OCI-M2 (cell line): ENCODE measurements at regions not wholly inside any gene's neighbourhood (a gene's known extent, or its start where the extent isn't known, plus 50 kb on each side); places are given as distances from the start of the nearest gene placed in this dataset.
"Not testable (repeated sequence)": the region's sequence is repeated elsewhere in the genome, so short reads cannot be mapped to it uniquely, and the experiment has no call there.

ENCODE experiments used
- DNase-seq: peaks from one replicate; lab custom pipeline; 2025; ENCODE audit not compliant: unreplicated experiment; lab: John Stamatoyannopoulos, UW

DNA sequence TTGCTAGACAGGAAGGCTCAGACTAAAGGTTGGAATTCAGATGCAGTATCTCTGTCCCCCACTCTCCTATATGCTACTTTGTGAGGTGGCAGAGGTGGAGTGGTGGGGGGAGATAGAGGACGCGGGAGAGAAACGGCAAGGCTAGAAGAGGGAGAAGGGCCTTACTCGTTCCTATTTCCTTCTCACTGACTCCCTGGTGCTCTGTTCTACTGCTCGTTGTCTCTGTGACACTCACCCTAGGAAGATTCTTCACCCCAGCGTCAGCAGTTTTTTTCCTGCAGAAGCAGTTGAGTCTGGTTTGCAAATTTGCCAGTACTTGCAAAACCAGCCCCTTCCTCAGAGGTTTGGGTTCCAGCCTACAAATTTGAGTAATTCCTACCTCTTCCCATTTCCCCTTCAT, 801.1 kb upstream of the SLC35B3 start:
- no peak for DNase-seq

DNA sequence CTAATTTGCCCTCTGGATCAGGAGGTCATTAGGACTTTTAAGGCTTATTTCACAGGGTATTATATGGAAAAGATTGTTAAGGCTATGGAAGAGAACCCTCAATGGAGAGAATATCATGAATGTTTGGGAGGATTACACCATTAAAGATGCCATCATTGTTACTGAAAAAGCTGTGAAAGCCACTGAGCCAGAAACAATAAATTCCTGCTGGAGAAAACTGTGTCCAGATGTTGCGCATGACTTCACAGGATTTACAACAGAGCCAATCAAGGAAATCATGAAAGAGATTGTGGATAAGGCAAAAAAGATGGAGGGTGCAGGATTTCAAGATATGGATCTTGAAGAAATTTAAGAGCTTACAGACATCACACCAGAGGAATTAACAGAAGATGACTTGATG, 798.3 kb upstream of the SLC35B3 start:
- no peak for DNase-seq

DNA sequence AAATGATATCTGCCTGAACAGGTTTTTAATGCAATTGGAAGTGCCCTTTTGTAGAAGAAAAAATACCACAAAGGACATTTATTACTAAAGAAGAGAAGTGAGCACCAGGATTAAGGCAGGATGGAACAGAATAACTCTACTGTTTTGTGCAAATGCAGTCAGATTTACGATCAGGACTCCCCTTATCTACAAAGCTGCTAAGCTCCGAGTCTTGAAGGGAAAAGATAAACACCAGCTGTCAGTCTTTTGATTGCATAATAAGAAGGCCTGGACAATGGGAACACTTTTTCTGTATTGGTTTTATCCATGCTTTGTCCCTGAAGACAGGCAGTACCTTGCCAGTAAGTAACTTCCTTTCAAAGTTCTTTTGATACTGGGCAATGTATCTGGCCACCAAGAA, 797.9 kb upstream of the SLC35B3 start:
- DNase-seq: no peak

DNA sequence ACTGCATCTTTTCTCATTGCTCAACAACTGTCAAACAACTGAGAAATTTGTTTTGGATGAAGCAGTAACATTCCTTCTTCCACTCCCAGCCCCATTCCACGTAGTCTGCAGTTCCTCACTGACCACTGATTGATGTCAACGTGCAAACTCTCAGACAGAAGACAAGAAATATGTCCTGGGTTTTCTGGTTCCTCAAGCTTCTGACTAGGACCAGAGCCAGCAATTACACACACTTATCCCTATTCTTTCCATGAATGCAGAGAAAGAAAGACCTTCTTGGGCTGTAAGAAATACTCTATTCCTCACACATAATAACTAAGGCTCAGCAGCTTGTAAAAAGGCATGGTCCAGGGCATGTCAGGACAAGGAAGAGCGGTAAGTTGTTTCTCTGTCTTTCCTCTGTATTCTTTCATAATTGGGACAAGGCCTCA, 790.1 kb upstream of the SLC35B3 start:
- DNase-seq: no peak

DNA sequence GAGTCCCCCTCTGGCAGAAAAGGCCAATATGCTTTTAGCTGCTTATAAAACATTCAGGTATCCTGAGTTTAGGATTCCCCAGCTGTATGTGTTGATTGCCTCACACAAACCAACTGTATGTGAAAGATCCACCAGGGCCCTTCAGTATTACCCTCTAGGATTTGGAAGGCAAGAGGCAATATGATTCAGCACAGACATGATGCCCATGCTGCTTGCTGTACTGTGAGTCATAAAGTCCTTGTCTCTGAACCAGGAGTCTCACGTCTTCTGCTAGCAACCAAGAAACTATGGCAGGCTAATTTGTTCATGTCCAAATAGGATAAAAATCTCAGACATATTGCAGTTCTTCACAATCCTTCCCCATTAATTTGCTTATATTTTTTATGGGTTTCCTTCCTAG, 789.2 kb upstream of the SLC35B3 start:
- no peak for DNase-seq

DNA sequence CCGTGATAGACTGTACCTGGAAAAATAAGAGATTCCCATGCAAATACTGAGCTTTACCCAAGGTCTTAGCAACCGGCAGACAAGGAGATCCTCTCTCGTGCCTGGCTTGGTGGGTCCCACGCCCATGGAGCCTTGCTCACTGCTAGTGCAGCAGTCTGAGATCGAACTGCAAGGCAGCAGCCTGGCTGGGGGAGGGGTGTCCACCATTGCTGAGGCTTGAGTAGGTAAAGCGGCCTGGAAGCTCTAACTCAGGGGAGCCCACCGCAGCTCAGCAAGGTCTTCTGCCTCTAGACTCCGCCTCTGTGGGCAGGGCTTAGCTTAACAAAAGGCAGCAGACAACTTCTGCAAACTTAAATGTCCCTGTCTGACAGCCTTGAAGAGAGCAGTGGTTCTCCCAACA, 778.4 kb upstream of the SLC35B3 start:
- not testable (repeated sequence) for DNase-seq

DNA sequence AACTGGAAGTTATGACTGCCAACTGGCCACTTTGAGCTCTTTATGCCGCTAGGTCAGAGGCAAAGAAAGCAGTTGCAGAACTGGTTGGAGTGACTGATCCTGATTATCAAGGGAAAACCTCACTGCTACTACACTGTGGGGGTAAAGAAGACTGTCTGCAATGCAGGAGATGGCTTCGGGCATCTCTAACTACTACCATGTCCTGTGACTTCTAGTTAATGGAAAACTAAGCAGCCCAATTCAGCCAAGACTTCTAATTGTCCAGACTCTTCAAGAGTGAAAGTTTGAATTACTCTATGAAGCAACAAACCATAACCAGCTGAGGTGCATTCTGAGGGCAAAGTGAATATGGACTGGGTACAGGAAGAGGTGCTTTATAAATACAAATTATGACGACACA, 773.6 kb upstream of the SLC35B3 start:
- DNase-seq: no peak

DNA sequence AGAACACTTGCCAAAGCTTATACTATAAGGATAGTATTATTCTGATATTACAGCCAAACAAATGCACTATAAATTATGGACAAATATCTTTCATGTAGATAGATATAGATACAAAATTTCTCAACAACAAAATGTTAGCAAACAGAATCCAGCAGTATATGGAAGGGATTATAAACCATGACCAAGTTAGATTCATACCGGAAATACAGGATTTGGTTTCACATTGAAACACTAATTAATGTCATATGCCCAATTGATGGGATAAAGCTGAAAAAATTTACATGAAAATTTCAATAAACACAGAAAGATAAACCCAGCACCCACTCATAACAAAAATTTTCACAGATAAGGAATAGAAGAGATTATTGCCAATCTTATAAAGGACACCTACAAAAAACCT, 770.3 kb upstream of the SLC35B3 start:
- DNase-seq: no peak

DNA sequence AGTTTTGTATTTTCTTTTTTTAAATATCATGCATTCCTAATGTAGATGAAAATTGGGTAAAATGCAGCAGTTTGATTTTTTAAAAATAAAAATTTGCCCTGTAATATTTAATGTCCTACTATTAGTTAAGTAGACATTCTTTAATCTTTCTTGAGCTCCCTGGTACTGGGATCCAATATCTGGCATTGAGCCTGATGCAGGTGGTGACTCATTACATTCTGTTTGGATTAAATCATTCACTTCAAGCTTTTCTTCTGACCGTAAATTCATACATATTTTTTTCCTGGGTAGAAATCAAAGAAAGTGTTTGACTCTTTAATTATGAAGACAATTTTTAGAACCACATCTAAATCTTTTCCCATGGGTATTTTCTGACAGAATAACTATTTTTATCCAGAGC, 768.8 kb upstream of the SLC35B3 start:
- no peak for DNase-seq

DNA sequence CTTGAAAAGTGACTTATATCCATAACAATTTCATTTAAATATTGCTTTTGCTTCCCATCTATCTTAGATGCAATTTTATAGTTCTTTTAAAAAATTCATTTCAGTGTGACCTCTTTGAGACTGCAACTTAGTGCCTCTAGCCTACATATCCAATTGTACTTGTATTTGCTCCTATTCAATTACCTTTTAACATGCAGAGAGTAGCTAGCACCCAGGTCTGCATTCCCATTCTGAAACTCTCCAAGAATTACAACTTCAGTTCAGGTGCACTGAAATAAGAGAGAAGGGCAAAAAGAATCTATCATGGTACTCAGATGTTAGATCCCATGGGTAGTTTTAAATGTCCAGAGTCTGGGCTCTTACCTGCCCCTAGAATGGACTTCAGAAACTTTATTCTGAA, 765.4 kb upstream of the SLC35B3 start:
- DNase-seq: no peak

DNA sequence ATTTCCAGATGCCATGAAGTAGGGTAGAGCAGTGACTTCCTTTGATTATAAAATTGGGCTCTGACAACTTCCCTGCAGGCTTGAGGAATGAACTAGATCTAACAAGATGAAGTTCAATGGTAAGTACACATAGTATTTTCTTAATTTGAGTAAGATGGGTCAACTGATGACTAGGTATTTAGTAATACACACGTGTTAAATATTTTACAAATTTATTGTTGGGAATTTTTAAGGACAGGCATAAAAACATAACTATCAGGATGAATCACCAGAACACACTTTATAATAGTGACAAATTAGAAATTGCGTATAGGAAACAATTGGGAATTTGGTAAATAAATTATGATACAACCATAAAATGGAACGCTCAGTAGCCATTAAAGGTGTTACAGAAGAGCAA, 762.4 kb upstream of the SLC35B3 start:
- no peak for DNase-seq

DNA sequence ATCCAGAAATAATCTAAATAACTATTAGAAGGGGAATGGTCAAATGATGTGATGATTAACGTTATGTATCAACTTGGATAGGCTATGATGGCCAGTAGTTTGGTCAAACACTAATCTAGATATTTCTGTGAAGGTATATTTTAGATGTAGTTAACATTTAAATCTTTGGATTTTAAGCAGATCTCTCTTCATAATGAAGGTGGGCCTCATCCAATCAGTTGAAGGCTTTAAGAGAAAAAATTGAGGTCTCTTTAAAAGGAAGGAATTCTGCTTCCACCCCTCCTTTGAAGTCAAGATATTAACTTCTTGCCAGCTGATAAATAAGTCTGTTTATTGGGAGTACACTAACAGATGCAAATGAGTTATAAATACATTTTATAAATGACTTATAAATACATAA, 760.0 kb upstream of the SLC35B3 start:
- DNase-seq: no peak

DNA sequence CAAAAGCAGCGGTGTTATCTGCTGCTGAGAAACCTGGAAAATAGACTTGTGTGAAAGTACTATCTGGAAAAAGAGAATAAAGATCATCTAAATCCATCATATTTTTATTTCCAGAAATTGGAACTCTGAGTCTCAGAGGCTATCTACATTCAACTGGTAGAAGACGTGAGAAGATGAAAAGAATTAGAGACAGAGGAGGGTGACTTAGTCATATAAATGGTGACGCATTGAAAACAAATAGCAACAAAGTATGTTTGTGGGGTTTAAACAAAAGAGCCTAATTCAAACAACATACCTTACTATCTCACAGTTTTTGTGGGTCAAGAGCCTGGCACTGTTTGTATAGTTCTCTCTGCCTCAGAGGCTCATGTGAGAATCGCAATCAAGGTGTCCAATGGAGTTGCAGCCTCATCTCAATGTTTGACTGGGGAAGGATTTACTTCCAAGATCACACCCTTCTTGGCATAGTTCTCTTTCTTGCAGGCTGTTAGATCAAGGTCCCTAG, 757.1 kb upstream of the SLC35B3 start:
- DNase-seq: no peak

DNA sequence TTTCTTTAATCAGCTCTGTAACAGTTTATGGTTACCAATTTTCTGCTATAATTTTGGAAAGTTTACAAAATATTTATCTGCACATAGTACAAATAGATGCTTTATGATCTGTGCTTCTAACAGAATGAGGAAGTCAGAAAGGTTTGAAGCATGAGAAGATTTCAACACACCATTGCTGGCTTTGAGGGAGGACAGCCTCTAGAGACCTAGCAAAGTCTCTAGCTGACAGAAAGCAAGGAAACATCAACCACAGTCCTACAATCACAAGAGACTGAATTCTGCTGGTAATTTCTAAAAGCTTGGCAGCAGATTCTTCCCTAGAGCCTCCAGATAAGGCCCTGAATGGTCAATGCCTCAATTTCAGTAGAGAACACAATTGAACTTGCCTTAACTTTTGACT, 750.8 kb upstream of the SLC35B3 start:
- no peak for DNase-seq

DNA sequence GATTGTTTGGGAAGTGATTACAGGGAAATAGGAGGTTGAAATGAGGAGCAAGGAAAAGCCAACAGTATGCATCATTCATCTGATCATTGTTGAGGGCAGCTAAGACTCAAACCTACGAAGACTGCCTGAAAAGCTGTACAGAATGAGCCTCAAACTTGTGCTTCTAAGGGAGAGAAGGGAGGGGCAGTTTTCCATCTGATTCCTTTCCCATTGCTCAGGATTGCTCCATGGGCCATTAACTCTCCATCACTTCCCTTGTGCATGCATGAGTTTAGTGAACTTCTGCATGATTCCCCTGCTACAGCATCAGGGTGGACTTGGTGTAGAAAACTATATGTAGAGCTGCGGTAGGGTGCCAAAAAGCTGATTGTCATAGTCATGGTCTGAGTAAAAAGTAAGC, 742.7 kb upstream of the SLC35B3 start:
- no peak for DNase-seq

DNA sequence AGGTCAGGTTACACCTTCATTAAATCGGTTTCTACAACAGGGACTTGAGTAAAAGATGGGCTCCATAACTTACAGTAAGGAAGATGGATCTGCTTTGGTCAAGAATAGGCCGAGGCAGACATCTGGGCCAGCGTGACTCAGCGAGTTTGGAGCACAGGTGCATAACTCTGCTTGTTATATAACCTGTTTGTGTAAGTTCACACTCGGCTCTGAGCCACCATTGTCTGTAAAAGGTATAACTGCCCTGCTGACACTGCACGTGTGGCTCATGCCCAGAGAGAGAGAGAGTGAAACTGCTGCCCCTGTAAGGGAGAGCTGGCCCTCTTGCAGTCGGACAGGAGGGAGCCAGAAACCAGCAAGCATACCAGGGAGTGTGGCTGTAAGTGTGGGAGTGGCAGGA, 737.9 kb upstream of the SLC35B3 start:
- DNase-seq: no peak

DNA sequence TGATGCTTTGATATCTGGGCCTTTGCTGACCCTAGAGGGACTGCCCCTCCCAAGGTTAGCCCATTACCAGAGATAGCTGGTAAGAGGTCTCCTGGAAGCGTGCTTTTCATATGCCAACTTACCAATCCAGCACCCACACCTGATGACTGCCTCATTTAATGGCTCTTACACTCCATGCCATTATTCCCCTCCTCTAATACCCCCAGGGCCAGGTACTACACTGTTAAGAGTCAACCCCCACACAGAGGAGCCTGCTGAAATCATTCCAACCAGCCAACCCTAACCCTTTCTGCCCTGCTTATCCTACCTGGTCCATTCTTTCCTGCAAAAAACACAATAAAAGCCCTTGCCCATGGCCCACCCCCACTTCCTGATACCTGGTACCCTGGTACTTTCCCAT, 736.8 kb upstream of the SLC35B3 start:
- no peak for DNase-seq

DNA sequence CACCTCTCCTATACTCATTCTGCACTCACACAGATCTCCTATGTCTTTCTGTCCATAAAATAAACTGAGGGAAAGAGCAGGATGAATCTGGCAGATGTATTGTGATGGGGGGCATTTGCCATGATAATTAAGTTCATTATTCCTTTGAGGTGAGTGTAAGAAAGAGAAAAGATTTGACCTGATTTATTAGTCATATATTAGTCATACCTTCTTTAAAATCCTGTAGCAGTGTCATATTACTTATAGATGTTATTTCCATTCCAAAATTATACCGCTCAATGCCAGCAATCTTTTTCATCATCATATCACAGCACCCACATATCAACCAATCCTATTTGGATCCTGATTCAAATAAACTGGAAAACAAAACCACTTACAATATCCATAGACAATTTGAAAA, 733.3 kb upstream of the SLC35B3 start:
- no peak for DNase-seq

DNA sequence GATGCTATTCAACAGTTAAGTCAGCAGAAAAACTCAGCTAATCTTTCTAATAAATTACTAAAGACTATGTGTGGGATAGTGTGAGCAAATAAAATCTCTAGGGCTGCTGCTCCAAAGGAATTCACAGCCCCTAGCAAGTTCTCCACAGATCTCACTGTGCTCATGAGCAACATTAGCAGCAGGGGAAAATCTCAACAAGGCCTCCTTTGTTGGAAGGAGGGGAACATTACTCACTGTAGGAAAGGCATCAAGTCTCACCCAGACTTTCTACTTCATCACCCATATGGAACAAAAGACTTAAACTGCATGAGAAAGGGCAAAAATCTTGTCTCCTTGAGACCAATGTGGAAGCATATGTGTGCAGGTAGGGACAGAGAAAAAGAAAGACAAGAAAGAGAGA, 726.4 kb upstream of the SLC35B3 start:
- no peak for DNase-seq

DNA sequence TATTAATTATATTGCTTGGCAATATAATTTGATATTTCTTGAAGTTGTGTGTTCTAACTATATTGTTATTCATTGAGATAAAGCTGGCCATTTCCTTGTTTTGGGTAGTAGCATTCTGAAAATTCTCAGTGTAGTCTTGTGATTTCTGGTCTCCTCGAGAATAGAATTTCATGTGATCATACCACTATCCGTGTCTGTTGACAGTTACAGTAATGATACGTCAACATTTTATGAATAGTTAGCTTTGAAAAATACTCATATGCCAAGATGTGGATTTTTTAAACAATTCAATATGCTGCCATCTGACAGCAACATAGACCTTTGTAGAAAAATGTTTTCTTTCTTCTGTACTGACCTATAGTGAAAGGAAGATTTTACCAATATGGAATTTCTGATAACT, 723.7 kb upstream of the SLC35B3 start:
- no peak for DNase-seq

DNA sequence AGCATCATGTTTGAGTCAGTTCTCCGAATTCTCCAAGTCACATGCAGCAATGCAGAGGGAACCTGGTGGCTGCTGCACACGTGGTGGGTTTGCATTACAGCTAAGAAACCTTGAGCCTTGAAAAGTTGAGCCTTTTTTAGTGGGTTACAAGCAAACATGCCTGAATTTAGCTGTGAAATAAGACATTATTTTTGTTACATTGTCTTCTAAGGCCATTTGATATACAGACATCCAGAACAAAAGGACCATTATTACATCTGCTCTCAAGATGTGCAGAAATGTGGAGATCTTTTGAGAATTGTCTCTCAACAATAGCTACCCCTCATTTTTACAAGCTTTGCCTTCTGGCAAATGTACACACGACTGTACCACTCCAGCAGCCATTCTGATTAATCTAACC, 720.5 kb upstream of the SLC35B3 start:
- DNase-seq: no peak

DNA sequence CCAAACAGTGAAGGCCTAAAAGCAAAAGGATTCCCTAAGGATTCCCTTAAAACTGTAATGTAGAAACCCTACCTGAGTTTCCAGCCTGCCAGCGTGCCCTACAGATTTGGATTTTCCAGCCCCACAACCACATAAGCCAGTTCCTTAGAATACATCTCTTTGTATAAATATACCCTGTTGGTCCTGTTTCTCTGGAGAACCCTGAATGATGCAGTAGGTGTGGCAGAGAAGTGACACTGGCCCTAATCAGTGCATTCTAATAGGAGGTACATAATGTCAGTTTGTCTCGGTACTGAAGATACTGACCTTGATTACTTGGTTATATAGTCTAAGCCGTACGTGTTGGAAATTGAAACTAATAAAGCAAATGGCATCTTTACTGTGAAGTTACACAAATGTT, 707.8 kb upstream of the SLC35B3 start:
- no peak for DNase-seq

DNA sequence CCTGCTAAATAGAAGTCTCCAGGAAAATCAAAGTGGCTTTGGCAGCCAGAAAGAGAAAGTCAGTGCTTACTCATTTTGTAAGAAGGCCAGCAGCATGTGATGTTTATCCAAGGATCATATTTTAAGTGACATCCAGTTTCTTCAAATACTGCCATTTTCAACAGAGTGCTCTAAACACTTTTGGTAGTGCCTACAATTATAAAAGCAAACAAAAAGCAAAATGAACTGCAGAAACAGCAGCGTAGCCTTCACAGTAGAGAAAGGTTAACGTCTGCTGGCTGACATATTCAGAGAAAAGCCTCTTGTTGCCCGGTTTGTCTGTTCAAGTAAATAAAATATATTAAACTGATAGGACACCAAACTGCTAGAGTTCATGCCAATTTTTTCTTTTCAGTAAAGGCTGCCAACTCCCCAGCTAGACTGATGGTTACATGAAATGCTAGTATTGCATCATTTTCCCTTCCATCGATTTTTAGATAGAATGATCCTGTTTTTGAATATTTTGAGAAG, 705.7 kb upstream of the SLC35B3 start:
- DNase-seq: no peak

DNA sequence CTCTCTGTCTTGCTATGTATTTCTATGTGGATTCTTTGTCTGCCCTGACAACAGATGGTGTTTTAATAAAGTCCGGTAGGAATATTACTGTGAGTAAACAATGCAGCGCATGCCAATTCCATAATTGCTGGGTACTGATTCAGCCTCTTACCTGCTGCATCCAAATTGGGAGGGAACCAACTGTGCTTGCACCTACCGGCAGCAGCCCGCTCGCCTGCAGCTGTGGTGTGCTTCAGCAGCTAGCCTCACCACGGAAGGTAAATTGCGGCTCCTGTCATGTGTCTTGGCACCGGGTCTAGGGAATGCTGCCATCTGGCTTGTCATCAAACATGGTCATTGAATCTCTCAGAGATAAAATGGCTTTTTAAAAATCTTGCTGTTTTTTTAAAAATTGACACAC, 704.8 kb upstream of the SLC35B3 start:
- DNase-seq: no peak
